GM12878 (cell line): ENCODE measurements at regions not wholly inside any gene's neighbourhood (a gene's known extent, or its start where the extent isn't known, plus 50 kb on each side); places are given as distances from the start of the nearest gene placed in this dataset.
"Not testable (repeated sequence)": the region's sequence is repeated elsewhere in the genome, so short reads cannot be mapped to it uniquely, and the experiment has no call there.

ENCODE experiments used
- ATAC-seq: fragments of 200-7000 bp; cut with Tn5 transposase; 3 replicates; pipeline ENCODE4 v1.9.1; 2020; ENCODE audit warnings: mild to moderate bottlenecking, moderate library complexity
- BruUV-seq: library from RNA; stranded (reverse); fragments of 400-500 nt; replicated peaks from 2 replicates; lab custom pipeline; 2021; lab: Mats Ljungman, UMichigan
- CTCF ChIA-PET: fragments of 300-600 bp; sonication (Branson Sonifier 250); formaldehyde crosslinking; extraction: SDS; loops from one replicate; lab custom pipeline; 2021; ENCODE audit warnings: inconsistent platforms; lab: Yijun Ruan, JAX
- POLR2A ChIA-PET: fragments of 350-600 bp; formaldehyde crosslinking; extraction: SDS; loops from one replicate; lab custom pipeline; 2021; ENCODE audit warnings: inconsistent platforms; lab: Charles Lee
- RAD21 ChIA-PET: fragments of 300-600 bp; sonication (Branson Sonifier 250); formaldehyde crosslinking; loops from one replicate; lab custom pipeline; 2023; ENCODE audit warnings: antibody characterized with exemption; ENCODE audit not compliant: unreplicated experiment; lab: Charles Lee
- SMC1A ChIA-PET: fragments of 300-600 bp; sonication (Branson Sonifier 250); formaldehyde crosslinking; loops from one replicate; lab custom pipeline; 2023; ENCODE audit not compliant: unreplicated experiment, uncharacterized antibody; lab: Charles Lee
- DNase-seq: peaks from one replicate; pipeline ENCODE4 v3.0.0-alpha.2; 2011; ENCODE audit warnings: low read depth, low spot score
- FAIRE-seq: peaks from 3 replicates; lab custom pipeline; 2011; peaks lifted over from hg19 to GRCh38; lab: Jason Lieb, UNC
- H2AFZ ChIP-seq: 2 replicates; pipeline ENCODE4 v1.6.0; 2011; ENCODE audit warnings: low read depth, low read length, control low read depth; ENCODE audit not compliant: control insufficient read depth
- H3K27ac ChIP-seq: 2 replicates; pipeline ENCODE4 v1.5.1; 2011; ENCODE audit warnings: control low read depth; ENCODE audit not compliant: control insufficient read depth, insufficient read depth
- H3K27me3 ChIP-seq, 2 experiments: replicated peaks in 1 of 2; 2 replicates each; pipeline versions ENCODE4 v1.6.0 to v1.6.1; 2011; ENCODE audit warnings: low read length in 1 of 2; ENCODE audit not compliant: control insufficient read depth in 2 of 2, insufficient read depth in 2 of 2
- H3K36me3 ChIP-seq, 2 experiments: 2 replicates each; pipeline ENCODE4 v1.5.1; 2011; ENCODE audit warnings: low read length in 1 of 2; ENCODE audit not compliant: control insufficient read depth in 2 of 2, insufficient read depth in 2 of 2
- H3K4me1 ChIP-seq: 2 replicates; pipeline ENCODE4 v1.6.1; 2011; ENCODE audit warnings: mild to moderate bottlenecking, low read length, moderate library complexity, mixed read lengths; ENCODE audit not compliant: control insufficient read depth, insufficient read depth
- H3K4me2 ChIP-seq: 2 replicates; pipeline ENCODE4 v1.6.0; 2011; ENCODE audit warnings: control low read depth; ENCODE audit not compliant: control insufficient read depth, insufficient read depth
- H3K4me3 ChIP-seq: fragments of 200-600 bp; sonication (generic); 2 replicates; pipeline ENCODE4 v1.5.1; 2016
- H3K79me2 ChIP-seq: 2 replicates; pipeline ENCODE4 v1.6.0; 2011; ENCODE audit warnings: low read length; ENCODE audit not compliant: control insufficient read depth, insufficient read depth
- H3K9ac ChIP-seq: 2 replicates; pipeline ENCODE4 v1.8.0; 2011; ENCODE audit warnings: low read length, control low read depth, mixed read lengths; ENCODE audit not compliant: control insufficient read depth, insufficient read depth
- H3K9me3 ChIP-seq: replicated peaks from 3 replicates; pipeline ENCODE4 v1.5.1; 2011; ENCODE audit warnings: mild to moderate bottlenecking, low read length; ENCODE audit not compliant: control insufficient read depth, insufficient read depth
- H4K20me1 ChIP-seq: 2 replicates; pipeline ENCODE4 v1.6.0; 2011; ENCODE audit not compliant: control insufficient read depth, insufficient read depth
- FOXK2 ChIP-seq: fragments of 450-650 bp; IDR thresholded peaks from 2 replicates; pipeline ENCODE4 v1.6.1; 2017; ENCODE audit warnings: mild to moderate bottlenecking, moderate library complexity
- MEF2B ChIP-seq: fragments of 450-650 bp; IDR thresholded peaks from 2 replicates; pipeline ENCODE4 v1.6.1; 2018; ENCODE audit warnings: mild to moderate bottlenecking, moderate library complexity; ENCODE audit not compliant: partially characterized antibody, poor library complexity, severe bottlenecking
- SMAD5 ChIP-seq: IDR thresholded peaks from 2 replicates; pipeline ENCODE4 v1.6.1; 2016; ENCODE audit warnings: antibody characterized with exemption, low read depth
- SMARCA5 ChIP-seq: fragments of 450-650 bp; IDR thresholded peaks from 2 replicates; pipeline ENCODE4 v1.6.1; 2017; ENCODE audit warnings: mild to moderate bottlenecking
- STAT3 ChIP-seq: IDR thresholded peaks from 2 replicates; pipeline ENCODE4 v1.6.1; 2011; ENCODE audit warnings: low read depth, low read length, improper control_type of control experiment
- WGBS: methylation state at CpG from one replicate; pipeline ENCODE4 v1.1.6; 2016; ENCODE audit warnings: low lambda C conversion rate; ENCODE audit not compliant: insufficient replicate concordance, insufficient coverage; ENCODE audit errors: missing lambda C conversion rate; 5-methylcytosine and 5-hydroxymethylcytosine counted together
- in situ Hi-C: fragments of 300-500 bp; cut with MboI; formaldehyde crosslinking; loops from 9 replicates; pipeline ENCODE4 v1.14.3; 2018; ENCODE audit warnings: mixed read lengths
- intact Hi-C: fragments of 100-400 bp; cut with micrococcal nuclease; formaldehyde crosslinking; loops from one replicate; pipeline ENCODE4 v1.14.2; 2022; ENCODE audit not compliant: unreplicated experiment

DNA sequence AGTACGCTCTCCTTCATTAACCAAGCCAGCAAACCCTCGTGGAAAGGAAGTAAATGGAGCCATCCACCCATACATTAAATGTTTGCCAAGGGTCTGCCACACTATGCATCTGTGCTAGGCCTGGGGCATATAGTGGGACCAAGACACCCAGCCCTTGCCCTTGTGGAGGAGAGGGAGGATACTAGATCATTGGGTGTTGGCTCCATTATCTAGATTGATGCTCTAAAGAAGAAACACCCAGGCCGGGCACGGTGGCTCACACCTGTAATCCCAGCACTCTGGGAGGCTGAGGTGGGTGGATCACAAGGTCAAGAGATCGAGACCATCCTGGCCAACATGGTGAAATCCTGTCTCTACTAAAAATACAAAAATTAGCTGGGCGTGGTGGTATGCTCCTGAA, 193.3 kb upstream of the CDH5 start:
- H4K20me1 ChIP-seq, ATAC-seq, RAD21 ChIA-PET, POLR2A ChIA-PET, BruUV-seq, CTCF ChIA-PET, H3K27ac ChIP-seq, H3K4me1 ChIP-seq, FAIRE-seq, H3K9me3 ChIP-seq, intact Hi-C loops, H3K36me3 ChIP-seq, H3K9ac ChIP-seq, H3K79me2 ChIP-seq, in situ Hi-C loops, DNase-seq, H3K27me3 ChIP-seq, SMC1A ChIA-PET, H3K4me2 ChIP-seq, H3K4me3 ChIP-seq, H2AFZ ChIP-seq: not testable (repeated sequence)
- WGBS: 28% methylated on average over 6 of the region's 6 CpGs

DNA sequence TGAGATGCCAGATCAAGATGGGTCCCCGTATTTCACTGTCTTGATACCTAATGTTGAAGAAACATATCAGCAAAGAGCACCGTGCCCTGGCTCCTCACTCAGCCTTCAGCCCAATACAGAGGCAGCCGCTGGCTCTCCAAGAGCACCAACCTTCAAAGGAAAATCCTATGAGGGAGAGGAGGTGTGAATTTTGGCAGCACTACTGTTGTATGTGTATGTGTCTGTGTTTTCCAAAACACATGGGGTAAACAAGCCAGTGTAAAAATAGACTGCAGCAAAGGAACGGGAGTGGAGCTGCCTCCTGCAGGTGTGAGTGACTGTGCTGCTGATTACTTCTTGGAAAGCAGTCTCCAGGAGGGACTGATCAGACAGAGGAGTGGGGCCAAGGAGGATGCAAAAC, 194.0 kb upstream of the CDH5 start:
- H4K20me1 ChIP-seq: no peaks in the 10 kb centered on the region
- no peak for TF ChIP-seq STAT3
- no peak for TF ChIP-seq MEF2B
- TF ChIP-seq FOXK2: no peak
- TF ChIP-seq SMAD5: no peak
- TF ChIP-seq SMARCA5: no peak
- H3K9ac ChIP-seq: no peak overlapping the region
- in situ Hi-C loops: no loop called here
- H3K79me2 ChIP-seq: no peaks in the 10 kb centered on the region
- intact Hi-C loops: no loop called here
- H3K36me3 ChIP-seq: no peaks in the 10 kb centered on the region
- FAIRE-seq (no peak), DNase-seq (no peak), ATAC-seq (no peak)
- WGBS: 32% methylated on average over 4 of the region's 4 CpGs
- H3K4me2 ChIP-seq: no peak overlapping the region
- no peak overlapping the region for H3K4me3 ChIP-seq
- CTCF ChIA-PET: no interaction called here
- H2AFZ ChIP-seq: no peak overlapping the region
- H3K27ac ChIP-seq: no peak overlapping the region
- no peaks in the 10 kb centered on the region for H3K9me3 ChIP-seq
- SMC1A ChIA-PET: no interaction called here
- H3K27me3 ChIP-seq: no peaks in the 10 kb centered on the region; a peak in 1 of 4 replicates
- RAD21 ChIA-PET: no interaction called here
- no peaks in the 10 kb centered on the region for H3K4me1 ChIP-seq
- POLR2A ChIA-PET: no interaction called here
- BruUV-seq: no TSS peak
